Heart left ventricle (tissue), 16 donors: ENCODE measurements at regions not wholly inside any gene's neighbourhood (a gene's known extent, or its start where the extent isn't known, plus 50 kb on each side); places are given as distances from the start of the nearest gene placed in this dataset.

ENCODE experiments used
- ATAC-seq, 4 donors: fragments of 200-7000 bp; cut with Tn5 transposase; one replicate each; pipeline ENCODE4 v1.9.1; 2020 to 2022; ENCODE audit warnings: moderate library complexity in 4 of 4, mild to moderate bottlenecking in 3 of 4, moderate number of reproducible peaks in 1 of 4
- DNase-seq, 5 donors: peaks; one replicate each; pipeline ENCODE4 v3.0.0-alpha.2; 2020
- H3K27ac ChIP-seq, 12 donors: fragments of 200-600 bp; sonication (generic) in 4 of 12; one replicate each; pipeline versions ENCODE4 v1.5.0 to v1.8.0; 2016 to 2022; ENCODE audit warnings: mild to moderate bottlenecking in 2 of 12
- H3K27me3 ChIP-seq, 9 donors: fragments of 200-600 bp; sonication (generic) in 2 of 9; one replicate each; pipeline versions ENCODE4 v1.5.1 to v1.8.0; 2016 to 2022; ENCODE audit warnings: mild to moderate bottlenecking in 3 of 9
- H3K36me3 ChIP-seq, 9 donors: fragments of 200-600 bp; sonication (generic) in 2 of 9; one replicate each; pipeline versions ENCODE4 v1.5.0 to v1.8.0; 2018 to 2022; ENCODE audit warnings: mild to moderate bottlenecking in 2 of 9
- H3K4me1 ChIP-seq, 12 donors: fragments of 200-600 bp; sonication (generic) in 4 of 12; one replicate each; pipeline versions ENCODE4 v1.5.0 to v1.8.0; 2016 to 2022; ENCODE audit warnings: mild to moderate bottlenecking in 3 of 12
- H3K4me3 ChIP-seq, 12 donors: fragments of 200-600 bp; sonication (generic) in 4 of 12; one replicate each; pipeline versions ENCODE4 v1.5.0 to v1.8.0; 2017 to 2022; ENCODE audit warnings: mild to moderate bottlenecking in 9 of 12, moderate library complexity in 4 of 12
- H3K9me3 ChIP-seq, 12 donors: fragments of 200-600 bp; sonication (generic) in 4 of 12; one replicate each; pipeline versions ENCODE4 v1.5.0 to v1.8.0; 2016 to 2022; ENCODE audit warnings: mild to moderate bottlenecking in 1 of 12
- POLR2A ChIP-seq, 2 donors: fragments of 450-650 bp; IDR thresholded peaks; one replicate each; pipeline ENCODE4 v1.6.1; 2017; ENCODE audit warnings: antibody characterized with exemption in 2 of 2, mild to moderate bottlenecking in 2 of 2, moderate library complexity in 2 of 2
- WGBS, 4 donors: extraction: QIAGEN DNeasy Blood & Tissue Kit in 2 of 4; methylation state at CpG; one replicate each; pipeline versions ENCODE4 v1.1.5 to v1.1.7; 2013 to 2018; 5-methylcytosine and 5-hydroxymethylcytosine counted together
- intact Hi-C, 10 donors: fragments of 100-400 bp; cut with DNase I; formaldehyde crosslinking; loops; one replicate each; pipeline versions ENCODE4 v1.11.1 to v1.14.2; 2022
- TF ChIP-seq, protein P1 (sequence below), 12 donors: fragments of 200-600 bp; sonication (generic) in 4 of 12; IDR thresholded peaks; one replicate each; pipeline versions ENCODE4 v1.5.0 to v1.8.0; 2018 to 2022; ENCODE audit warnings: antibody characterized with exemption in 12 of 12, mild to moderate bottlenecking in 5 of 12
- donor health status: ischemic (EF 13 %, LVEDD 7.1; RV severe dilation, severe dysfunction).
- donor health status: healthy with polysubstance abuse.
- donor health status: DM: no; HTN: yes; CAD: no.
- donor health status: DM: no; HTN: no; CAD: no.
- donor health status: ischemic (EF 25% LVEDD 6.9; RV normal size, moderate dysfunction).
- donor health status: ischemic (EF 25% LVEDD 5.7; RV mildly dilated, moderate dysfunction).
- donor health status: healthy.
- donor health status: DM: yes; HTN: yes; CAD: no.
- donor health status: ischemic (EF 35%, LVEDD 5.7; RV mildly dilated, moderate dysfunction).
- donor health status: nonischemic (EF 11% LVEDD 7.7; RV severe dilation, severe dysfunction).
- donor health status: DM: yes; HTN: yes; CAD: no.
- donor health status: PGD.
- donor health status: ischemic (EF 29% LVEDD 5.4; RV normal size, mild dysfunction).
- donor health status: nonischemic (EF 23%, LVEDD 6.1; RV moderate dilation, normal function).

DNA sequence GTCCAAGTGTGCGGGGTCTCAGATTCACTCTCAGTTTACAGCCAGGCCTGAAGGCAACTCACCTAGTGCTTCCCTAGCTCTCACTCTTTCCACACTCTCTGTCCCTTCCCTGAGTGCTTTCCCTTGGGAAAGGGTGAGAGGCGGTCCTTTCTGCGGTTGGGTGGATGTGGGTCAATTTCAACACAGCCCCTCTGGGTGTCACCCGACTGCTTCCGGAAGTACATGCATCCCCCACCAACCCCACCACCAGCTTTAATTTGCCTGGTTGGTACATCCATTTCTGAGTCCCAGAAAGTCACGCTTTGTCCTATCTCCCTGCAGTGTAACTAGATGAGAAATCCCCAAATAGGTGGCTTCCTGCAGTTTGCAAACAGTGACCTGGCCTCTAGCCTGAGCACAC, 307.3 kb upstream of the MEIS1 start:
- DNase-seq (no peak), ATAC-seq (no peak)
- H3K36me3 ChIP-seq, result no peaks in the 10 kb centered on the region
- TF ChIP-seq POLR2A (IDR thresholded peaks at IDR 0.05), result no peak
- TF ChIP-seq, protein P1, sequence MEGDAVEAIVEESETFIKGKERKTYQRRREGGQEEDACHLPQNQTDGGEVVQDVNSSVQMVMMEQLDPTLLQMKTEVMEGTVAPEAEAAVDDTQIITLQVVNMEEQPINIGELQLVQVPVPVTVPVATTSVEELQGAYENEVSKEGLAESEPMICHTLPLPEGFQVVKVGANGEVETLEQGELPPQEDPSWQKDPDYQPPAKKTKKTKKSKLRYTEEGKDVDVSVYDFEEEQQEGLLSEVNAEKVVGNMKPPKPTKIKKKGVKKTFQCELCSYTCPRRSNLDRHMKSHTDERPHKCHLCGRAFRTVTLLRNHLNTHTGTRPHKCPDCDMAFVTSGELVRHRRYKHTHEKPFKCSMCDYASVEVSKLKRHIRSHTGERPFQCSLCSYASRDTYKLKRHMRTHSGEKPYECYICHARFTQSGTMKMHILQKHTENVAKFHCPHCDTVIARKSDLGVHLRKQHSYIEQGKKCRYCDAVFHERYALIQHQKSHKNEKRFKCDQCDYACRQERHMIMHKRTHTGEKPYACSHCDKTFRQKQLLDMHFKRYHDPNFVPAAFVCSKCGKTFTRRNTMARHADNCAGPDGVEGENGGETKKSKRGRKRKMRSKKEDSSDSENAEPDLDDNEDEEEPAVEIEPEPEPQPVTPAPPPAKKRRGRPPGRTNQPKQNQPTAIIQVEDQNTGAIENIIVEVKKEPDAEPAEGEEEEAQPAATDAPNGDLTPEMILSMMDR (IDR thresholded peaks at IDR 0.05), result no peak
- H3K9me3 ChIP-seq, result no peaks in the 10 kb centered on the region
- intact Hi-C loops, result no loop called here
- WGBS, 4 donors, result 78 to 84% (median 83%) methylated on average over 6 of the region's 6 CpGs
- H3K27ac ChIP-seq, result no peak overlapping the region
- no peaks in the 10 kb centered on the region for H3K27me3 ChIP-seq
- H3K4me3 ChIP-seq, result no peak overlapping the region
- peaks cover 0 to 13% (median 0%) of the 10 kb centered on the region in 12 donors for H3K4me1 ChIP-seq

DNA sequence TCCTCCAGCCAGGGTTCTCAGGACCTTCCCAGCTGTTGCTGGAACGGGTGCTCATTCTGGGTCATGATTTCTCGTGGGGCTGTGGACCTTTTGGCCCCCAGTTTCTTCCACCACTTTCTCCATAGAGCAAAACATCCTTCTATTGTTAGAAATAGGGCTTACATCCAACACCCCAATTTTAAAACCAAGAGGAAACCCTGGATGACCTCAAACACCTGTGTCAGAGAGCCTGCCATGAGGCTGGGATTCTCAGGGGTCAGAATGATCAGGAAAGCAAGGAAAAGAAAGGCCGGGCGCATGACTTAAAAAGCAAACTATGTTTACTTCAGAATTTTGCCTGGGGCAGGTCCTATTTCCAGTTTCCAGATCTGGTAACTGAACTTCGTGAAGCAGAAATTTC, 307.9 kb upstream of the MEIS1 start:
- Histone ChIP-seq H3K27me3 (no peaks in the 10 kb centered on the region), H3K9me3 (no peaks in the 10 kb centered on the region), H3K4me3 (no peak overlapping the region), H3K4me1 (peaks cover 0 to 13% (median 0%) of the 10 kb centered on the region in 12 donors), H3K27ac (no peak overlapping the region), H3K36me3 (no peaks in the 10 kb centered on the region)
- intact Hi-C loops, result no loop called here
- ATAC-seq (no peak), DNase-seq (no peak)
- TF ChIP-seq, protein P1 (IDR thresholded peaks at IDR 0.05), result no peak
- no peak for TF ChIP-seq POLR2A (IDR thresholded peaks at IDR 0.05)
- 53 to 73% (median 65%) methylated on average over 5 of the region's 5 CpGs for WGBS, 4 donors

DNA sequence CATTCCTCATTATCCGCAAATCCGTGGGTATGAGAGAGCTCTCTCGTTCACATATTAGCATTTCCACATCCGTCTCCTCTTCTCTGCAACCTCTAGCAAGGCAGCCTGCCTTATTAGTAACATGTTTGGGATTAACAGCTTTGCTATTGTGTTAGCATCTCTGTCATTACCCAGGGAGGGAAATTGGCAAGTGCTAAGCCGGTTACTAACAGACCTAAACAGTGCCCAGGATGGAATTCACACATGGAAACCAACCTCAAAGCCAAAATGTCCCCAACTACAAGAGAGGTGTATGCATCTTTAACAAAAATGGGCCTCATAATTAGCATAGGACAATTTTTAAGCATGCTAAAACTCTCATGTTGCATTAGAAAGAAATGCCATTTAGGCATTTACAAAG, 309.0 kb upstream of the MEIS1 start:
- Histone ChIP-seq H3K36me3 (no peaks in the 10 kb centered on the region), H3K4me3 (no peak overlapping the region), H3K27me3 (no peaks in the 10 kb centered on the region), H3K9me3 (no peaks in the 10 kb centered on the region), H3K4me1 (peaks cover 0 to 13% (median 0%) of the 10 kb centered on the region in 12 donors), H3K27ac (no peak overlapping the region)
- WGBS, 4 donors, result 58 to 64% (median 63%) methylated on average over 5 of the region's 5 CpGs
- ATAC-seq (no peak), DNase-seq (no peak)
- TF ChIP-seq POLR2A (IDR thresholded peaks at IDR 0.05), result no peak
- TF ChIP-seq, protein P1 (IDR thresholded peaks at IDR 0.05), result no peak
- intact Hi-C loops, result no loop called here

DNA sequence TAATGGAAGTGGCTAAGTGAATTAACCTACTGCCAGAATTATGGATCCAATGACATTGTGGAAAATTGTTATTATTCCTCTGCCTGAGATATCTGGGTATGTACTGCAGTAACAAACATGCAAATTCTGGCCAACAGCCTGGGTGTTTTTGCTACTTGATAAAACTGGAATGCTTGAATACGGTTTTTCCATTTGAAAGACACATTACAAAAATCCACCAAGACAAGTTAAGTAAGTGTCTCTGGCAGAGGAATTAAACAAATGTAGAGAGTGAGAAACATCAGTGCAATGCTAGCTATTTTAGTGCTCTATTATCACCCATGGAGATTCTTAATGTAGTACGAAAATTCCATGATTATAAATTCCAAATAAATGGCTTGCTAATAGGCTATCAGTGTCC, 312.4 kb upstream of the MEIS1 start:
- Histone ChIP-seq H3K9me3 (peaks cover 0 to 5% (median 0%) of the 10 kb centered on the region in 12 donors), H3K4me3 (no peak overlapping the region), H3K36me3 (no peaks in the 10 kb centered on the region), H3K4me1 (peaks cover 0 to 13% (median 0%) of the 10 kb centered on the region in 12 donors), H3K27me3 (no peaks in the 10 kb centered on the region), H3K27ac (no peak overlapping the region)
- DNase-seq, result no peak
- TF ChIP-seq, protein P1 (IDR thresholded peaks at IDR 0.05), result no peak
- no peak for TF ChIP-seq POLR2A (IDR thresholded peaks at IDR 0.05)
- intact Hi-C loops, result no loop called here
- no peak for ATAC-seq
- WGBS, 4 donors, result 41 to 59% (median 42%) methylated on average over 2 of the region's 2 CpGs
